HG03442 (cell line): ENCODE measurements at regions not wholly inside any gene's neighbourhood (a gene's known extent, or its start where the extent isn't known, plus 50 kb on each side); places are given as distances from the start of the nearest gene placed in this dataset.
"Not testable (repeated sequence)": the region's sequence is repeated elsewhere in the genome, so short reads cannot be mapped to it uniquely, and the experiment has no call there.

ENCODE experiments used
- ATAC-seq: cut with Tn5 transposase; IDR thresholded peaks from one replicate; pipeline ENCODE4 v1.9.1; 2021; ENCODE audit warnings: mild to moderate bottlenecking, moderate library complexity; ENCODE audit not compliant: unreplicated experiment

GRCh38 chr1:208462761-208463160, 218.6 kb upstream of the PLXNA2 start:
- no peak for ATAC-seq

- ATAC-seq = no peak
Measured at GRCh38 chr1:208465266-208465665, 221.1 kb upstream of the PLXNA2 start.

DNA sequence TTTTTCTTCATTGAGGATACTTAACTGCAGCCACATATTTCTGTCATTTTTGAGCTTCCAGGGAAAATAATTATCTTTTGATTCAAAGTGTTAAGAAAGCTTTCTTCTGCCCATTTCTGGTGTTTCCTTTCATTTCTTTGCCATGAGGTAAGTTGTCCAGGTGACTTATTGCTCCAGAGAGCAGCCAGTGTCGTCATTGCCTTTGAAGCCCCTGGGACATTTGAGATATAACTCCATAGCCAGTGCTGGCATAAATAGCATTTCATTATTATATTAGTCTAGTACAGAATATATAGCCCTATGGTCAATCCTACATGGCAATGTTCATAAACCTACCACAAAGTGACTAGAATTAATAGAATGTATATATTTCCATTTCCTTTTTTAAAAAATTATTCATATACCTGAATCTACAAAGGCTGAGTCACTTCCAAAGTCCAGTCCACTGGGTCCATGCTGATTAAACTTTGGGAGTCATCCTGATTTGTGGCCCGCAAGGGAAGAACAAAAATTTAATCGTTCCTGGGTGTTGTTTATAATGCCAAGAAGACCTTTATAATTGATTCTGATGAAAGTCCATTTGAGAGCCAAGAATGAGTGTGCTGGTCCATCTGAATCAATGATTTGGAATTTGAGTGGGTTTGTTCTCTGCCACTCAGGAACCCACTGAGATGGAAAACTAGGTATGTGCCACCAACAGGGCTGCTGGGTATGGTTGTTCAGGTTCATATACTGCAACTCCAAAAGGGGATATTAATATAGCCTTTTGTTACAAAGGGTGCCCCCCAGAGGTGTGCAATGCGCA, 221.8 kb upstream of the PLXNA2 start:
- ATAC-seq = no peak

- ATAC-seq = no peak
Measured at GRCh38 chr1:208467151-208467780, 223.1 kb upstream of the PLXNA2 start.

- no peak for ATAC-seq
Measured at GRCh38 chr1:208475449-208475848, 231.3 kb upstream of the PLXNA2 start.

DNA sequence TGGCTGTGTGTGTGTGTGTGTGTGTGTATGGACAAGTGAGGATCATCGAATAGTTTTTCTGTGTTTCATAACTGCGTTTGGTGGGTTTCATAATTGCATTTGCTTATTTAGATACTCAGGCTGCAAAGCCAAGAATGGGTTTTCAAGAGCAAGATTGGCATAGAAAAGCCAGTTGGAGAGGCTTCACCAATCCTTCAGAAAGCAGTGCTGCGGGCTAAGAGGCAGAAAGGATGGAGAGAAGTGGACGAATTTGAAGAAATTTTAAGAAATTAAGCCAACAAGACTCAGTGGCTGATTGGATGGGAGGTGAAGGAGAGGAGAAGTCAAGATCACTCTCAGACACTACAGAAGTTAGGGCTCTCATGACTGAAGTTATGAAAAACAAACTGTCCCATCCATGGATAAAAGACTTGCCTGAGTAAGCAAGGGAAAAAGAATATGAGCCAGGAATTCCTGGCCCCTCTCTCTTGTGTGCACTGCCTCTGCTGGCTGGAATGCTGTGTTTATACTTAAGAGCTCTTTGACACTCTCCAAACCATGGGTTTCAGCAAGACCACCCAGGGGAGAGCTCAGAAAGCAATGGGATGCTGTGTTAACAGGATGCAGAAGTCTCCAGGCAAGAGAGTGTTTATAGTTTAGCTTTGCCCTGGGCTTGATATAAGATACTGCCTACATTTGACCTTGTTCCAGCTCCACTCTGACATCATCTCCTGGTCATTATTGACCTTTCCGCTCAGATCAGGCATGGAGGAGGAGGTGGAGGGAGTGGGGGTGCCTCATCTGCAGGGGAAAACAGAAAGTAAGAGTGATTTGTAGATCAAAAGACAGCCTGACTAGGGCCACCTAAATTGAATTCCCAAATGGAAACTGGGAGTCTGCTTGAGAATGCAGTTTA, 232.0 kb upstream of the PLXNA2 start:
- ATAC-seq = no peak

DNA sequence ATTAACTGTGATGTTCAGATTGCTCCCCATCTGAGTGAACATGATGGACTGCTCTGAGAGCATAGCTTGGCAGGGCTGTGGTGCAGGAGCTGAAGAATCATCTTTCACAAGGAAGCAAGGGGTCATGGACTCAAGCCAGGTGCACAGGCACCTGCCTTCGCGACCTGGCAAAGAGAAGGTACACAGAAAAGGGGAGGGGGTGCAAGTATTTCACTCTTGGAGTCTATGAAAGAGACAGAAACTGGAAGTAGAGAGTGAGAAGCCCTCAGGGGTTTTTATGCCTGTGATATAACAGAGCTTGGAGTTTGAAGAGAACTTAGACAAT, 232.6 kb upstream of the PLXNA2 start:
- ATAC-seq = no peak

GRCh38 chr1:208479435-208479834, 235.3 kb upstream of the PLXNA2 start:
- no peak for ATAC-seq

DNA sequence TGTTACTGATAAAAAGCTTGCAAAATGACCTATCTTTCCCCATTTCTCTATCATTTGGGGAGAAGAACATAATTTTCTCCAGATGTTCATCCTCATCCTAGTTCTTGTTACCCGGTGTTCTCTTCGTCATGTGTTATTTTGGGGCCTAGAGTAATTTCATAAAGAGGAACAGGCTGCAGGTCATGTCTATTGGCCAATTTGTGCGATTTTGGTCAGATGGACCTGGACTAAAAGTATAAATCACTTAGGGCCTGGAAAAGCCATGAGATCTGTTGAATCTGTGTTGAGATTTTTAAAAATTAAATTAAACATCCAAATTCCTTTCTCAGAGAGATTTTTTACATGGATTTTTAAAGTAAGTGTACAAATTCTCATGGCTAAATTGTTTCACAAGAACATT, 241.3 kb upstream of the PLXNA2 start:
- ATAC-seq = no peak

DNA sequence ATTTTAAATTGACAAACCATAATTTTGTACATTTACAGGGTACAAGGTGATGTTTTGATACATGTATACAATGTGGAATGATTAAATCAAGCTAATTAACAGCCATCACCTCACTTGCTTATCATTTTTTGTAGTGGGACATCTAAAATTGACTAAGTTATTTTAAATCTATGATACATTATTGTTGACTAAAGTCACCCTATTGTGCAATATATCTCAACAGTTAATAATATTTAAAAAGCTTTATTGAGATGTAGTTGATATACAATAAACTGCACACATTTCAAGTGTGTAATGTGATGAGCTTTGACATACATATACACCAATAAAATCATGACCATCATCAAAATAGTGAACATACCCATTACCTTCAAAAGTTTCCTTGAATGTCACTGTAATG, 242.5 kb upstream of the PLXNA2 start:
- ATAC-seq = no peak

- ATAC-seq = not testable (repeated sequence)
Measured at GRCh38 chr1:208488432-208488831, 244.2 kb upstream of the PLXNA2 start.

GRCh38 chr1:208496467-208497371, 252.5 kb upstream of the PLXNA2 start:
- no peak for ATAC-seq

DNA sequence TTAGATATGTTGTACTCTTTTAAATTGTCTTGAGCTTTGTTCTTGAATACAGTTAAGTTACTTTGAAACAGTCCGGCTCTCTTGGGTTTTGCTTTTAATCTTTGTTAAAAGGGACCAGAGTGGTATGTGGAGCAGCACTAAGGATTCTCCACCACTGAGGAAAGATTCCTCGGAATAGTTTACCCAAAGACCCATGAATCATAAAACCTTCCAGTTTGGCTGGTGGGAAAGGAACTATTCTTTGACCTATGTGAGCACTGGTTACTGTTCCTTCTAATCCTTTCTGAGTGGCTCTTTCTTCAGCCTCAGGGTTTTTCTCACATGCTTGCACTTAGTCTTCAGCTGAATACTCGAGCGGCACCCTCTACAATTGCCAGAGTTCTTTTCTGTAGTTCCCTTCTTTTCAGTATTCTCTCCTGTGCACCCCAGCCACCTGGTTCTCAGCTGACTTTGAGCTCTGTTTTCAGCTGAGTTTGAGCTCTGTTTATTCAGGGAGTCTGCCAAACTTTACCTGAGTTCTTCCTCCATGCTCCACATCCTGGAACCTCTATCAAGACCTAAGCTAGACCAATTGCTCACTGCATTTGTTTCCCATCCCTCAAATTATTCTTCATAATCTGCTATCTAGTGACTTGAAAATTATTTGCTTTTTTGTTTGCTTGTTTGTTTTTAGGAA, 253.8 kb upstream of the PLXNA2 start:
- no peak for ATAC-seq

DNA sequence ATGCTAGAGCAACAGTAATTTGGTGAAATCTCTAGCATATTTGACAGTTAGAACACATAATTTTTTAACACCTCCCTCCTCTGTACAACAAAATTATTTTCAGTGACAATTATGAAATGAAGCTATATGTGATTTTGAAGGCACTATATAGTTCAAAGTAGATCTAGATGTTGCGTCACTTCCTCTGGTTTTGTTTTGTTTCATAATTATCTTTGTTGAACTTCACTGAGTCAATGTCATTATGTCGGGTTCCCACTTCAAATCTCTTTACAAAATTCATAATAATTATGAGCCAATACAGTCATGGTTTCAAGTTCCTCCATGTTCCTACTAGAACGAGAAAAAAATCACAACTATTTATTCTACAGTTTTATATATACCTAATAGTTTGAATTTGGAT, 254.8 kb upstream of the PLXNA2 start:
- ATAC-seq = no peak

DNA sequence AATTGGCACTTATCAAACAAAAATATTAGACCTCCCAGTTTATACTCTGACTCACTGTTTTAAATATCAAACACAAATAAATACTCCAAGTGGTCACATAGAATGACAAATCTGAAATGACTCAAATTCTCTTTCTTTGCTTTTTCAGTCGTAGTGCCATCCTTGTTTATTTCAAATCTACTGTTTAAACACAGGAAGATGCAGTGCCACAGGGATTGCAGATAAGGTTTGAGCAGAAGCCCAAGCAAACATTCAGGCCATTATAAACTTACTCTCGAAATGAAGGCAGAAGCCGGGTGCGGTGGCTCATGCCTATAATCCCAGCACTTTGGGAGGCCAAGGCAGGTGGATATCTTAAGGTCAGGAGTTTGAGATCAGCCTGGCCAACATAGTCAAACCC, 255.4 kb upstream of the PLXNA2 start:
- no peak for ATAC-seq

DNA sequence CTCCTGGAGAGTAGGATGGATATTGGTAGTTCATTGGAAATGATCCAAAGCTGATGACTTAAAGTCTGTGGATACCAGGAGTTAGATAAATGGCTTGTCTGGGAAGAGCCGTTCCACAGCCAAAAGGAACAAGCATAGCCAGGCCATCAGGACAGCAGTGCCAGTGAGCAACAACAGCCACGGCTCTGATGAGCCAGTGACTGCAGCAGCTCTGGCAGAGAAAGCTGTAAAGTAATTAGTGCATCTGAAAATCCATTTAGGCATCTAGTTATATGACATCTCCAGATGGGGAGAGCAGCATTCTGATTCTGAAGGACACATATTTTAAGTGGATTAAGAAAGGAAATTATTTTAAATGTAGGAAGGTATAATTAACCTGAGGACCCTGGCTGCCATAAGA, 256.2 kb upstream of the PLXNA2 start:
- ATAC-seq = no peak

- ATAC-seq = no peak
Measured at GRCh38 chr1:208501542-208501941, 257.4 kb upstream of the PLXNA2 start.

DNA sequence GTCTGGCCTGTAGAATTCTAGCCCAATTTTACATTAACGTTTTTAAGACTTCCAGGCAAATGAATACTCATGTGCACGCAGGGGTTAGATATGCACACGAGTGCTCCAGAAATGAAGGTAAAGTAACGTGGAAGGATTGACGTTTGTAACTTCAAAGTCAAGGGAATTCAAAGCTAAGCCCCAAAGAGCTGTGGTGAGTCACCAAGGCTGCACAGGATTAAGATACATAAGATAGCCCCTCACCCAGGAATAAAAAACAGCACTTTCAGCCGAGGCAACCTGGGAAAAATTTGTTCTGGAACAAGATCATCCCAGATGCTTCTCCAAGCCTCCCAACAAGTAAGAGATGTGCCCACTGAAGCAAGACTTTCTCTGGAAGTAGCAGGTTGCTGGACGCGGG, 259.6 kb upstream of the PLXNA2 start:
- ATAC-seq = no peak

DNA sequence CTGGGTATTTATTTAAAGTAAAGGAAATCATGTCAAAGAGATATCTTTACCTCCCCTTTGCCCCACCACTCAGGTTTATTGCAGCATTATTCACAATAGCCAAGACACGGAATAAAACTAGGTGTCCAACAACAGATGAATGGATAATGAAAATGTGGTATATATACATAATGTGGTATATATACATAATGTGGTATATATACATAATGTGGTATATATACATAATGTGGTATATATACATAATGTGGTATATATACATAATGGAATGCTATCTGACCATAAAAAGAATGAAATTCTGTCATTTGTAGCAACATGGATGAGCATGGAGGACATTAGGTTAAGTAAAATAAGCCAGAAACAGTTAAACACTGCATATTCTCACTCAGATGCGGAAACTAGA, 262.6 kb upstream of the PLXNA2 start:
- ATAC-seq = no peak

DNA sequence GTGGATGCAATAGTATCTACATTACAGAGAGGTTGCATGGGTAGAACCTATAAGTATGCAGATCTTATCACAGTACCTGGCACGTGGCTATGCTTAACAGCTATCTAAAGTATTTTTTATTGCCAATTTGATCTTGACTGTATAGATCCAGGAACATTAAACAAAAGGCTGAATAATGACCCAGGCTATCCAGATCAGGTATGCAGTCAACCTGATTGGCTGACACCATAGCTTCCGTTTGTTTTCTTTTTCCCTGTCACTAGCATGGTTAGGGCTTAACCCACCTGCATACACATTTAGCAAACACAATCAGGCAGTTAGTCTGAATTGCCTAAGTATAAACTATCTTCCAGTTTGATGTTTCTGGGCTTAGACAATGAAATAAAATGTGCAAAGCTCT, 264.9 kb upstream of the PLXNA2 start:
- no peak for ATAC-seq
